ENCODE measurements at regions not wholly inside any gene's neighbourhood (a gene's known extent, or its start where the extent isn't known, plus 50 kb on each side); places are given as distances from the start of the nearest gene placed in this dataset.

GRCh38 chr3:168197162-168197561 lies 101.4 kb upstream of the GOLIM4 start:
- no peak for TF ChIP-seq CTCF (conservative IDR thresholded peaks at IDR 0.05; ENCODE audit: low read depth, low read length)
- TF ChIP-seq NFE2L2 (IDR thresholded peaks at IDR 0.05; ENCODE audit: low read depth, low read length) = no peak
- no peak for TF ChIP-seq POLR2A (IDR thresholded peaks at IDR 0.05; ENCODE audit: low read depth, low read length)
- no peak for TF ChIP-seq CEBPB (IDR thresholded peaks at IDR 0.05; ENCODE audit: low read depth, low read length)
- TF ChIP-seq SMC3 (IDR thresholded peaks at IDR 0.05; ENCODE audit: low read depth, low read length) = no peak
- no peak for TF ChIP-seq MXI1 (IDR thresholded peaks at IDR 0.05; ENCODE audit: borderline replicate concordance, low read depth, low read length)
- TF ChIP-seq FOS (IDR thresholded peaks at IDR 0.05; ENCODE audit: low read depth, low read length) = no peak
- TF ChIP-seq BHLHE40 (IDR thresholded peaks at IDR 0.05; ENCODE audit: low read depth, low read length) = no peak
- TF ChIP-seq, protein P1, sequence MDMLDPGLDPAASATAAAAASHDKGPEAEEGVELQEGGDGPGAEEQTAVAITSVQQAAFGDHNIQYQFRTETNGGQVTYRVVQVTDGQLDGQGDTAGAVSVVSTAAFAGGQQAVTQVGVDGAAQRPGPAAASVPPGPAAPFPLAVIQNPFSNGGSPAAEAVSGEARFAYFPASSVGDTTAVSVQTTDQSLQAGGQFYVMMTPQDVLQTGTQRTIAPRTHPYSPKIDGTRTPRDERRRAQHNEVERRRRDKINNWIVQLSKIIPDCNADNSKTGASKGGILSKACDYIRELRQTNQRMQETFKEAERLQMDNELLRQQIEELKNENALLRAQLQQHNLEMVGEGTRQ (IDR thresholded peaks at IDR 0.05; ENCODE audit: low read depth, low read length) = no peak
- TF ChIP-seq MAZ (IDR thresholded peaks at IDR 0.05; ENCODE audit: borderline replicate concordance, low read depth, low read length) = no peak
- no peak for TF ChIP-seq RFX5 (IDR thresholded peaks at IDR 0.05; ENCODE audit: low read depth, low read length)
